Ovary (tissue), 7 donors: ENCODE measurements at regions not wholly inside any gene's neighbourhood (a gene's known extent, or its start where the extent isn't known, plus 50 kb on each side); places are given as distances from the start of the nearest gene placed in this dataset.

Experiments
- DNase-seq, 5 donors: peaks; one replicate each; pipeline ENCODE4 v3.0.0-alpha.2; 2019 to 2020
- H3K27ac ChIP-seq, 2 donors: fragments of 200-600 bp; one replicate each; pipeline versions ENCODE4 v1.5.1 to v1.8.0; 2019 to 2022
- H3K27me3 ChIP-seq: fragments of 200-600 bp; one replicate; pipeline ENCODE4 v1.8.0; 2022
- H3K36me3 ChIP-seq: fragments of 200-600 bp; sonication (generic); one replicate; pipeline ENCODE4 v1.5.1; 2019
- H3K4me1 ChIP-seq: one replicate; pipeline ENCODE4 v1.8.1; 2013; ENCODE audit warnings: mild to moderate bottlenecking, moderate library complexity; ENCODE audit not compliant: insufficient read depth
- H3K4me3 ChIP-seq: fragments of 200-600 bp; sonication (generic); one replicate; pipeline ENCODE4 v1.5.1; 2017
- H3K9me3 ChIP-seq, 2 donors: fragments of 200-600 bp in 1 of 2; sonication (generic) in 1 of 2; one replicate each; pipeline versions ENCODE4 v1.5.1 to v1.8.1; 2013 to 2019; ENCODE audit warnings: mild to moderate bottlenecking in 1 of 2, moderate library complexity in 1 of 2
- CTCF ChIP-seq, 3 donors: fragments of 450-650 bp in 2 of 3; fragments of 200-600 bp in 1 of 3; IDR thresholded peaks; one replicate each; pipeline versions ENCODE4 v1.5.1 to v1.8.0; 2016 to 2022; ENCODE audit warnings: antibody characterized with exemption in 3 of 3, mild to moderate bottlenecking in 1 of 3
- EP300 ChIP-seq: sonication (generic); formaldehyde crosslinking; IDR thresholded peaks from one replicate; pipeline ENCODE4 v1.6.1; 2017; ENCODE audit warnings: antibody characterized with exemption
- POLR2A ChIP-seq: fragments of 450-650 bp; IDR thresholded peaks from one replicate; pipeline ENCODE4 v1.6.1; 2017; ENCODE audit warnings: antibody characterized with exemption, mild to moderate bottlenecking, moderate library complexity
- WGBS, 3 donors: extraction: QIAGEN DNeasy Blood & Tissue Kit in 1 of 3; methylation state at CpG; one replicate each; pipeline versions ENCODE4 v1.1.5 to v1.1.7; 2013 to 2017; 5-methylcytosine and 5-hydroxymethylcytosine counted together
- intact Hi-C, 4 donors: fragments of 100-400 bp; cut with DNase I; formaldehyde crosslinking; loops; one replicate each; pipeline versions ENCODE4 v1.11.0 to v1.15.1; 2022 to 2023
- donor health status: DM: no; HTN: no; CAD: no; lungs with moderate emphysema.
- donor health status: DM: no; HTN: no; CAD: no.
- donor health status: Bipolar disorder and iron deficiency.
- donor health status: DM: no; HTN: no; CAD: no.
- donor health status: DM: yes; HTN: yes; CAD: no.

GRCh38 chr7:63028376-63029206, 970.1 kb upstream of the ZNF722 start:
- intact Hi-C loops: no loop called here
- Histone ChIP-seq H3K4me1 (no peaks in the 10 kb centered on the region), H3K27me3 (no peaks in the 10 kb centered on the region), H3K36me3 (no peaks in the 10 kb centered on the region), H3K27ac (no peak overlapping the region), H3K4me3 (no peak overlapping the region), H3K9me3 (no peaks in the 10 kb centered on the region)
- 75 to 83% (median 77%) methylated on average over 15 of the region's 15 CpGs for WGBS, 3 donors
- no peak for DNase-seq
- TF ChIP-seq CTCF (IDR thresholded peaks at IDR 0.05): no peak
- no peak for TF ChIP-seq POLR2A
- TF ChIP-seq EP300: no peak

- H3K9me3 ChIP-seq: no peaks in the 10 kb centered on the region
- intact Hi-C loops: no loop called here
- H3K27me3 ChIP-seq: no peaks in the 10 kb centered on the region
- 43 to 82% (median 47%) methylated on average over 3 of the region's 3 CpGs for WGBS, 3 donors
- H3K4me1 ChIP-seq: no peaks in the 10 kb centered on the region
- no peak for TF ChIP-seq POLR2A
- DNase-seq: no peak
- no peak overlapping the region for H3K4me3 ChIP-seq
- no peaks in the 10 kb centered on the region for H3K36me3 ChIP-seq
- no peak overlapping the region for H3K27ac ChIP-seq
Observed at GRCh38 chr7:63029207-63029522, 969.5 kb upstream of the ZNF722 start.

- TF ChIP-seq POLR2A: no peak
- TF ChIP-seq EP300: no peak
- no peak for TF ChIP-seq CTCF (IDR thresholded peaks at IDR 0.05)
- no peak overlapping the region for H3K4me3 ChIP-seq
- H3K27me3 ChIP-seq: no peaks in the 10 kb centered on the region
- no peak overlapping the region for H3K27ac ChIP-seq
- DNase-seq: no peak
- intact Hi-C loops: no loop called here
- WGBS, 3 donors: 59 to 72% (median 64%) methylated on average over 13 of the region's 13 CpGs
- H3K36me3 ChIP-seq: no peaks in the 10 kb centered on the region
- H3K9me3 ChIP-seq: no peaks in the 10 kb centered on the region
- no peaks in the 10 kb centered on the region for H3K4me1 ChIP-seq
Observed at GRCh38 chr7:63030061-63030460, 968.6 kb upstream of the ZNF722 start.

GRCh38 chr7:63031838-63032436, 966.7 kb upstream of the ZNF722 start:
- intact Hi-C loops: no loop called here
- Histone ChIP-seq H3K4me3 (no peak overlapping the region), H3K27me3 (no peaks in the 10 kb centered on the region), H3K4me1 (no peaks in the 10 kb centered on the region), H3K36me3 (no peaks in the 10 kb centered on the region), H3K9me3 (no peaks in the 10 kb centered on the region), H3K27ac (no peak overlapping the region)
- 65 to 77% (median 67%) methylated on average over 15 to 16 of the region's 16 CpGs for WGBS, 3 donors
- DNase-seq: no peak
- TF ChIP-seq POLR2A: no peak
- no peak for TF ChIP-seq EP300
- TF ChIP-seq CTCF (IDR thresholded peaks at IDR 0.05): no peak

GRCh38 chr7:63037242-63037641, 961.4 kb upstream of the ZNF722 start:
- intact Hi-C loops: no loop called here
- H3K9me3 ChIP-seq: no peaks in the 10 kb centered on the region
- no peak for DNase-seq
- 55 to 58% (median 57%) methylated on average over 6 of the region's 6 CpGs for WGBS, 3 donors
- TF ChIP-seq EP300: no peak
- no peak for TF ChIP-seq CTCF (IDR thresholded peaks at IDR 0.05)
- TF ChIP-seq POLR2A: no peak
- no peak overlapping the region for H3K4me3 ChIP-seq
- no peaks in the 10 kb centered on the region for H3K36me3 ChIP-seq
- no peaks in the 10 kb centered on the region for H3K27me3 ChIP-seq
- no peak overlapping the region for H3K27ac ChIP-seq
- no peaks in the 10 kb centered on the region for H3K4me1 ChIP-seq
